NOMO-1 (cell line): ENCODE measurements at regions not wholly inside any gene's neighbourhood (a gene's known extent, or its start where the extent isn't known, plus 50 kb on each side); places are given as distances from the start of the nearest gene placed in this dataset.

Source experiments
- DNase-seq, 2 experiments: peaks; one replicate each; lab custom pipeline; 2025; ENCODE audit not compliant: unreplicated experiment in 2 of 2; lab: John Stamatoyannopoulos, UW

DNA sequence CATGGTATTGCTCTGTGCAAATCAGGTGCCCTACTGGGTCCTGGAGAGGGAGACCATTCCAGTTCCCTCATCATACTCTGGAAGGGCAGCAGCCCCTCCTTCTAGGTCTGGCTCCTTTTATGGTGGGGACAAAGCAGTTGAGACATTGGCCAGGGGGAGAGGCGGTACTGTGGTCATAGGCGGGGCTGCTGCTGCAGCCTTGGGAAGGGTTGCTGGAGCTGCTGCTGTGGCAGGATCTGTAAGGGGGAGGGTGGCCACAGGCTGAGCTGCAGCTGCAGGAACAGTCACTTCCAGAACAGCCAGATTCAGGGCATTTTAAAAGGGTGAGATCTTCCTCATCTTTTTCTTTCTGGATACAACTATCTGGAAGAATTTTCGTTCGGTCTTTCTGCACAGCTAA is 233.0 kb upstream of the SGCD start:
- no peak for DNase-seq

DNA sequence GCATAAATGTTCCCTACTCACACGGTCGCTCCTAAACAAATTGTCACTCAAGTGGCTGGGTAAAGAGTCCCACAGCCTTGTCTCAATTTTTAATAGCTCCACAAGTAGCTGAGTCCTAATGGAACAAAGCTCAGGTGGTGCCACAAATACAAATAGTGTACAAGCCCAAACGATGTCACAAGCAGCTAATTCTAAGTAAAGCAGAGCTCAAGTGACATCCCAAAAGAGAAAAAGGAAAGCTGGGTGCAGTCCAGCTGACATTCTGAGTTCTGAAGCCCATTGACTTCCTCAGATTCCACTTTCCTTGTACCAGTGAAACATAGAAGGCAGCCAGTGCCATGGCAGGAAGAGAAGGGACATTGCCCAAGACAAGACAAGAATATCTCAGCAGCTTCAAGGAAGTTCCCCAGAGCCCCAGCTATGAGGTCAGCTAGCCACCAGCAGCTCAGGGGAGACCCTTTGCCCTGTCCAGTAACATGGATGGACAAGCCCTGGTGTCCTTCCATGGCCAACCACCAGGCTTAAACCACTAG is 231.2 kb upstream of the SGCD start:
- DNase-seq, result no peak

DNA sequence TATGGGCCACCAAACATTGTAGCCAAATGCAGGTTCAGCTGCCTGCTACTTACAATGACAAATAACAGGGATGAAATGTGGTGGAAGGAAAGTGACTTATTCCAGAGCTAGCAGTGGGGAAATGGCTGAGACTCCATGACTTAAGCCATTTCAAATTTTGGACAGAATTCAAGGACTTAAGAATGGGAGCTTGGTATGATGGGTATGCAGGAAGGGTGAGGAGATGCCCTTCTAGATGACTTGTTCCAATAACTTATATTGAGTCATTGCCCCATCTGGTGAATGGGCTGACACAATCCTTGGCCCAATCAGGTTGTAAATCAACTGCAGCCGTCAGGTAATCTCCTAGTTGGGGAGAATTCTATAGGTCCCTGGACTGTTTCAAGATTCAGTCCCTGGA is 230.7 kb upstream of the SGCD start:
- DNase-seq, result no peak

DNA sequence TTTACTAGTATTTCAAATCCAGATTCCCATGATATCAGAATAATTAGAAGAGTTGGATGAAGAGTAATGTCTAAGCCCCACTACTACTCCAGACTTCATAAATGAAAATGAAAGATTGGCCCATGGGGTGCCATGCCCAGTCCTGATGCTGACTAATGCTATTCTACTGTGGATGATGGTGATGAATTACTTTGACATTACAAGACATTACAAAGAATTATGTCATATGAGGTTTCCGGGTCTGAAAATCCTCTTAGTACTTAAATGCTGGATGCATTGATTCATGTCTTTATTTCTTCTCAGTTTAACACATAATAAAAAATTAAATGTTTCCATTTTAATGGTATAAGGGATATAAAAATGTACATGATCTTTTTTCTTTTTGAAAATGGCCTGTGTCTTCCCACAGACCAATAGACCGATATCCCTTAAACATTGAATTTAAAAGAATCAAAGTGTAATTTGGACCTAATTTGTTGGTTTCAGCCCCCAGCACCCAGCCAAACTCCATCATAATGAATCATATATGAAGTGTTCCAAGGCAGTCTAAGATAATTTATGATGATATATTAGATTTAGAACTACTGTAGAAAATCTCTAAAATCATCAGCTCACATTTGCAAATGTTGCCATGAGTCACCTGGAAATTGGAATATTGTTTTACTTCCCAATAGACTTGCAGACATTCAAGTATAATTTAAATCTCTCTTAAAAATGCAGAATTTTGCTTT is 223.6 kb upstream of the SGCD start:
- DNase-seq, result no peak

DNA sequence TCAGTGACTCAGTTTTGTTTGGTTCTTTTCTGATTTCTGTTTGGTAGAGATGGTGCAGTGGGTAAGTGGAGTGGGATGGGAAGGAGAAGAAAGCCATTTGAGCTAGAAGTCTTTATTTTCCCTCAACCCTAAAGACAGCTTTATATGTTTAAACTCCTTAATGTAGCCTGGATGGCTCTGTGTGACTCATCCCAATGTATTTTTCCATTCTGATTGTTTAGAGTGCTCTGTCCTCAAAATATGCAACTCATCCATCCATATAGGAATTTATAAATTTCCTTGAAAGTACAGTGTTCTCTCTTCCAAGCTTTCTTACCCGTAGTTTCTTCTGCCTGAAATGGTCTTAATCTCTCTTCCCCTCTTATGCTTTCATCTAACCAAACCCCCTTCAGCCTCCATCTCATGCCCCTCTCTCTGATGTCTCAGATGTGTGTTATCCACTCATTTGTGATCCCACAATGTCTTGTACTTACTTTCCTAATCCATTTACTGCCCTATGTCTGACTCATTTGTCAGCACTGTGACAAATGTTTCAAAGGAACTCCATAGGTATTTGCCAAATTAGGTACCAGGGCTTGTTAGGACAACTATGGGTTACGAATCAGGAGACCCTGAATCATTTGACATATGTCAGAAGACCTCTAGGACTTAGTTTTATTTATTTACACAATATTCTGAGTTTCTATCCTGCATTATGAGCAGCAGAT is 217.5 kb upstream of the SGCD start:
- DNase-seq, result no peak

DNA sequence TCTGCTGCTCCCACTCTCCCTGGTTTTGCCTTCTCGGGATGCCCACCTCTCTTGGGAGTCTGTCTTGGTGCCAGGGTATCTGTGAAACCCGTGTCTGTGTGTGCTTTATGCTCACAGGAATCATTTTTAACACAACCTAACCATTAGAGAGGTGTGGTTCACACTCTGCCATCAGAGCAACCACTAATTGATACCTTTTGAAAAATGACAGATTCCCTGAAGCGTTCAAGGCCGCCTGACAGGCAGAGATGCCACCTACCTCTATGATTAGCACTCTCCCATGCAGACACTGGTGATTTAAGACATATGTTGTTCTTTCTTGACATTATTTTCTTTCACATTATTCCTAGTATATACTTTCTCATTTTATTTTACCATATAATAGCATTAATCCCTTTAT is 207.3 kb upstream of the SGCD start:
- DNase-seq, result no peak

DNA sequence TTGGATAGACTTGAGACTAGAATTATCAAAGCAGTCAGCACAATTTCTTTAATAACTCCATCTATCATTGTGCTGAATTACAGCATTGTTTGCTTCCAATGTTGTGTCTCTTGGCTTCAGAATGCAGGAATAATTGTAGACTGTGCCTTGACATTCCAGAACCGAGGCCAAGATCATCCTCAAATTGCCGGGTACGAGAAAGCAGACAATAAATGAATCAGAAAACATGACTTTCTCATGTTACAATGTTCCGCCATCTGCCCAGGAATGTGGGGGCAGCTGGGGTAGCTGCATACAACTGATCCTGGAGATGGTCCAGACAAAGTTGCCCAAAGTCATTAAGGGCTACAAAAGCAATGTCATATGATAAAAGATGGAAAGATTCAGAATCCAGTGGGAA is 206.2 kb upstream of the SGCD start:
- no peak for DNase-seq

DNA sequence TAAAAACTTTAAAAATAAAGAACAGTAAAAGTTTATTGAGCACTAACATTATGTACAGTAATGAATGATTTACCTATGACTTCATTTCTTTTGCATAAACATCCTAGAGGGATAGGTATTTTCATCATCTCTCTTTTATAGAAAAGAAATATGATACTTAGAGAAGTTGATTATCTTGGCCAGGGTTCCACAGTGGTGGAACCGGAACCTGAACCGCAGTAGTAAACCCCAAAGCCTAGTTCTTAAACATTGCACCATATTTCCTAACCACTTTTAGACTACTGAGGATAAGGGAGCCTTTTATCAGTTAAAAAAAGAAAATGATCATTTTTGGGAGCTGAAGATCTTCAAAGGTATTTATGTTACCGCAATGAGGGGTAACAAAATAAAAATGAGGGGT is 205.7 kb upstream of the SGCD start:
- no peak for DNase-seq

DNA sequence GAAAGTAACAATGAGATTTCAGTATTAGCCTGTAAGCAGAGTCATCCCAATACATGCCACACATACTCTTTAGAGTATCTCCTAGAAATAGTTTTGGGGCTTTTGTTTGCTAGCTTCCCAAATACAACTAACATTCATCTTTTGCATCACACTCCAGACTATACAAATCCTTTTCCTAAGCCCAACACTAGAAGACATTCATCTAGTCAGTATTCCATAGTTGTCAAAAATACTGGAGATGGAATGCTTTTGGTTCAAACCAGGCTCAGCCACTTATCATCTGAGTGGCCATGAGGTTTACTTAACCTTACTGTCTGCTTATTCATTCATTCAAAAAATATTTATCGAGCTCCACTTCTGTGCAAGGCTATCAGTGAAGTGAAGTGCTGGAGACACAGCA is 205.1 kb upstream of the SGCD start:
- no peak for DNase-seq

DNA sequence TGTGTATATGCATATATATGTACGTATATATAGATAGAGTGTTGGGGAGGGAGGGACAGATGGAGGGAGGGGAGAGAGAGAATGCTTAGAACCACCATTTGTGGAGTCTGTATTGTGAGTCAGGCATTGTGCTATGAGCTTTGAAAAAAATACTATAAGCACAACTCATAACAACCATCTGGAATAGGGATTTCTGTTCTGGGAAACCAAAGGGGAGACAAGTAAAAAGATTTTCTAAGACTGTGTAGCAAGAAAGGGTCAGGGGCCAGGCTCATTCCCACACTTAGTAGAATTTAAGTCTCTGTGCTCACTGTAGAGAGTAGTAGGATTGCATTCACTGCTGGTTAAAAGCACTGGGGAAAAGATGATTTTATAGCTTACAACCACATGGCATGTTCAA is 202.3 kb upstream of the SGCD start:
- DNase-seq, result no peak

DNA sequence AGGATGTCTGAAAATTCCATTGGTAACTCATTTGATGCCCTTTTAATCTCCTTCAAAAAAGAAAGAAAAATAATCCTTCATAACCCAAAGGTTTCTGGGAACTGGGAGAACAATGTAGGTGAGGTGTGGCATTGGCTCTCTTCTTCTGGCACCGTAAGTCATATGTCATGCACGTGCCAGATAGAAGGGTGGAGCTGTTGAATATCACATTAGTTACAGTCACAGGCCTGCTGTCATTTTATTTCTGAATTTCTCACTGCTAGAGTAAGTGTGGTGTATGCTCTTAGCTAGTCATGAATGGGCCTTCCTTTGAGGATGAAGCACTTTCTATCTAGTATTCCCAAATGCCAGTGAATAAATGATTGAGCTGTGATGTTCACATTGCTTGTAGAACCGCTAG is 201.8 kb upstream of the SGCD start:
- no peak for DNase-seq

DNA sequence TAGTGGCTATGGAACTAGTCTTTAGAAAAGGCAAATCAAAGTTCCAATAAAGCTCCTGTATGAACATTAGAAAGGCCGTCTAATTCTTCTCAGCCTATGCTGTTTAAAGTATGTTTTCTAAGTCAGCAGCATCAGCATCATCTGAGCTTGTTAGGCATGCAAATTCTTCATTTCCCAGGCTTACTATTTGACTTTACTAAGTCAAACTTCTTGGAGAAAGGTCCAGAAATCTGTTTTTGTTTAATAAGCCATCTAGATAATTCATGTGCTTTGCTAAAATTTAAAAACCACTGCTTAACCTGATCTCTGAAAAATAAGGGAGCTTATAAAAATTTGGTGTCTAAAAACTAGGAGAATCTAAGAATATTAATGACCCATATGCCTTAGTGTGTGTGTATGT is 200.2 kb upstream of the SGCD start:
- no peak for DNase-seq

DNA sequence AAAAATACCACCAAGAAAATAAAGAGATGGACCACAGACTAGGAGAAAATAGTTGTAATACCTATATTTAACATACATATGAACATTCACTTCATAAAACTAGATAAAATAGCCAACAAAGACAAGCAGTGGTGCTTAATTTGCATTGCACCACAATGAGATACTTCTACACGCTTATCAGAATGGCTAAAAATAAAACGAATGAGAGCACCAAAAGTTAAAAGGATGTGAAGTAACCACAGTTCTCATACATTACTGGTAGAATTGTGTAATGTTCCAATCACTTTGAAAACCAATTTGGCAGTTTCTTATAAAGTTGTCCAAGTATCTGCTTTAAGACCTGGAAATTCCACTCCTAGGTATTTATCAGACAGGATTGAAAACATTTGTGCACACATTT is 198.9 kb upstream of the SGCD start:
- no peak for DNase-seq

DNA sequence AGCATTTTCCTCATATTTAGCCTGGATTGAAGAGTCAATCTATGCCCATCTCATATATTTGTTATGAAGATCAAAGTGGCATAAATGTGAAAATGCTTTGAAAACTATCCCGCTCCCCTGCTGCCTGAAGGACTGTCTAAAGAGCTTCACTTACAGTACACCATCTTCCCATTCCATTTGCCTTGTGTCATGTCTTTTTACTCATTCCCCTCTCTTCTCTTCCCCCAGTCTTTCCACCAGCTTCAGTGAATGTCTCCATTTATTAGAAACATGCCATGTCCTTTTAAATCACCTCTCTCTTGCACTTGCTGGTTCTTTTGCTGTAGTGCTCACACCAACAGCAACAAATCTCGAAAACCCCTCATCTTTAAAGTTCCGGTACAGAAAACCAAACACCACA is 192.7 kb upstream of the SGCD start:
- DNase-seq, result no peak

DNA sequence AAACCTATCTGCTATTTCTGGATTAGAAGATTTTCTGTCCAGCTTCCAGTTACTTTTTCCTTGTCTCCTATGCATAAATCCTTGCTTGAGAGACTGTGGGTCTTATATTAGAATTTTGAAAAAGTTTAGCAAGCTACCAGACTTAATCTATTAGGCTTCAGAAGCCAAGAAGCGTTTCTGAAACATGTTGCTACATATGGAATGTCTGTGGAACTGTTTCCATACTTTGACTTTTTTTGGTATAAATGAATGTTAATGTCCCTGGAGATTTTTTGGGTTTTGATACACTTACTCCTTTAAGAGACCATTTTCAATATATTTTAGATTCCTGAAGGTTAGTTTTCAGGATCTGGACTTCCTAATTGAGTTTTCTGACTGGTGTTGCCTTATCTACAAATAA is 191.4 kb upstream of the SGCD start:
- no peak for DNase-seq

DNA sequence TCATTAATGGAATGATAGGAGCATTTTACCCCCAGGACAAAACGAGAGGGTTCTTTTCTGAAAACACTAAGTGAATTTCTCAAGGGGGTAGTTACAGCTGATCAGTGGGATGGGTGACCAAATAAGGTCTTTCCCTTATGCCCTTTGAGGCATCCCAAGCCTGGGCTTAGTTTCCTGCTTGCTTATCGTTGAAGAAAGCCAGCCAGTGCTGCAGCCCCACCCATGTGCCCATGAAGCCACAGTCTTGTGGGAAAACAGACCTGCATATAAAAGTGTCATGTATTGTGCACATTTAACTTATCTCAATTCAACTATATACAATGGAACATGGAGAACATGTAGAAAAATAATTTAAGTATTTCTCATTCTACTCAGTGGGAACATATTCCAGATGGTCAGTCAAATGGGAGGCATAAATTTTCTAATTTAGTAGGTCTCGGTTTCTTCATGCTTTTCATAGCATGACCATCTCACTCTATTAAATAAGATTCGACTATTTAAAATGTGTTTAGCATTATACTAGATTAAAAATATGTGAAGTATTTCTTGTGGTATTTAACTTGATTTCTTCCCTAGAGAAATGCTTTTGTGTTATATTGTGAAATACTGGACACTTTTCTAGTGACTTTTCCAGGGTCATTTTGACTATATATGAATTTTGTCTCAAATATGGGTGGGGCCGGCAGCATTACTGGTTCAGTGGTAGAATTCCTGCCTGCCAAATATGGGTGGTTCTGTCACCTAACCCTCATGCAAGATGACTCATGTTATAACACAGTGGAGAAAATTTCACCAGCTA is 189.7 kb upstream of the SGCD start:
- no peak for DNase-seq

DNA sequence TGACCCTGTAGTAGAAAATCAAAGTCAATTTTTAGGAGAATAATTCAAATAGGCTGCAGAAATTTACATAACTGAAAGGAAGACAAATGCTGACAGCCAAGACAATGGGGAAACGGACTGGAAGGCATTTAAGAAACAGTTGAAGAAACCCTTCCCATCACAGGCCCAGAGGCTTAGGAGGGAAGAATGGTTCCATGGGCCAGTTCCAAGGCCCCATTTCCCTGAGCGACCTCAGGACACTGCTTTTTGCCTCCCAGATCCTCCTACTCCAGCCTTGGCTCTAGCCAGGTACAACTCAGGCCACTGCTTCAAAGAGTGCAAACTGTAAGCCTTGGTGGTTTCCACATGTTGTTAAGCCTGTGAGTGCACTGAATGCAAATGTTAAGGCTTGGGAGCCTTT is 184.1 kb upstream of the SGCD start:
- DNase-seq, result no peak

DNA sequence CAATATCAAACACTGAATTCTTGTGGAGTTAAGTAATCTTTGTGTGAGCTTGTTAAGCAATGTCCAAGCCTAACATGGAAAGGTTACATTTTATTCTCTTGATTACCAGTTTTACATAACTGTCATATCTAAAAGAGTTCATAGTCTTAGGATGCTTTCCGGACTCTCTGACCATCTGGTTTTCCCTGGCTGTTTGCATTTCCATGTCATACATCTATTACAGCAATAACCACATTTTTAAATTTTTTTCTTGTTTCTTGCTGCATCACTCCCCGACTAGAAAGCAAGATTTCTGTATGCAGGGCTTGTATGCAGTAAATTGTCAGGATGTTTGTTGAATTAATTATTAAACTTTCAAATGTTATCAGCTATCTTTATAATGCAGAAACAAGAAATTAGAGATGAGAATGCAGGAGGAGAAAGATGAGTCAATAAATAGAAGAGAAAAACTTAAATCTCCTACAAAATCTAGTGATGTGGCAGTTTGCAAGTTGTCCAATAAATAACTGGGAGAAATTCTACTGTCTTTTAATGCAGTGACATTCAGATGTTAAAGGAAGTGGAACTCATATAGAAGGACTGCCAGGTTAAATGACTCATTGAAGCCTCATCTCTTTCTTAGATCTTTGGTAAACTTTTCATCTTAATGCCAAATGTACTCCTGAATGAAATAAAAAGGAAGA is 179.6 kb upstream of the SGCD start:
- DNase-seq, result no peak

DNA sequence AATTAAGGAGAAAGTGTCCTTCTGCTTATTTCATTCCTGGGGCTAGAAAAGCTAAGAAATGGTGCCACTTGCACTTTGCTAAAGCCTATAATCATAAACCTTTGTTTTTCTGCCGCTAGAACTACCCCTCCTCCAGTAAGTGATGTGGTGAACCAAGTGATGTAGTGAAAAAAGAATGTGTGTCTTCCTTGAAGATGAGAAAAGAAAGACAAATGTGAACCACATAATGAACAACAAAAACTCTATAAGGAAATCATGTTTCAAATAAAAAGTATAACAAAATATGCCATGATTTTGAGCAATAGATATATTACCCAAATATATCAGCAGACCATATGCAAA is 179.0 kb upstream of the SGCD start:
- DNase-seq, result no peak

DNA sequence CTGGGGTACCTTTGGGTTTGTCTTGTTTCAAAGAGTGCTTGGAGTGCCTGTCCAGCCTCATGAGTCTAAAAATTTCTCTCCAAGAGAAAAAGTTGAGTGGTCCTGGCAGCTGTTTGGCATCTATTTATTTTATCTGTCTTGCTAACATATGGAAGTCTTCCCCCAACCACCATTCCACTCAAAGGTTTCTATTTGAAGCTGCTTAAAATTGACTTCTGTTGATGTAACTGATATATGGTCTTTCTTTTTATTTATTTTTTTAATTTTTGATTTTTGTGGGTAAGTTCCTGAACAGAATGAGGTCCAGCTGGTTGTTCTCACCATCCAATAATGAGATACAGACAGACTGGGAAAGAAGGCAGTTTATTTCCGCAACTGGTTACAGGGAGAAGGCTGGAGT is 178.7 kb upstream of the SGCD start:
- DNase-seq, result no peak

DNA sequence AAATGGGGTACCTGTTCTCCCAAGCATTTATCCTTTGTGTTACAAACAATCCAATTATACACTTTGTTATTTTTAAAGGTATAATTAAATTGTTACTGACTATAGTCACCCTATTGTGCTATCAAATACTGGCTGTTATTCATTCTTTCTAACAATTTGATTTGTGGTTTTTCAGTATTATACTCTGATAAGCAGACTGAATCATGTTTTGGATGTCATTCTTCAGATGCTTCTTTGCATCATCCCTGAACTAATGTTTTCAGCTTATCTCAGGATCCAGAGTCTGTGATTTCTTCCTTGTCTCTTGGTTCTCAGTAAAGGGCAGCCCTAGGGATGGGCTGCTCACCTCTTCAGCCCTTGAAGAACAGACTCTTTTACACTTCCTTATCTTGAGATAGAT is 177.8 kb upstream of the SGCD start:
- DNase-seq, result no peak
